ENCODE measurements at regions not wholly inside any gene's neighbourhood (a gene's known extent, or its start where the extent isn't known, plus 50 kb on each side); places are given as distances from the start of the nearest gene placed in this dataset.

DNA sequence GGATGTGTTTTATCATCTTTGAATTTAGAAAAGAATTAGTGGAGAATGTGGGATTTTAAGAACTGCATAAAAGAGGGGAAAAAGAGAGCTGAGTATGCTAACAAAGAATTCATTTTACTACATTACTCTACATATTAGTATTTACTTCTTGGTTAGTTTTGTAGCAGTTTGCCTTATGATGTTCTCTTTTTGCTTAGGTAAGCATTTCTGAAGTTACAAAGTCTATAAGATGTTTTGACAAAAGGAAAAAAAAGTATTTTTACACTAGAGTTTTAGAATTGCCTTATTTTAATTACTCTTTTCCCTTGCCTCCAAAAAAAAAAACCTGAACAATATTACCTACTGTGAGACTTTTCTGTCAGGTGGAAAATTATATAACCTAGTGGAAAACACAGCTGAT, 739.5 kb upstream of the SLC39A10 start:
- H2AFZ ChIP-seq (ENCODE audit: low read length) = no peak overlapping the region
- no peaks in the 10 kb centered on the region for H3K9me3 ChIP-seq (ENCODE audit: low read length)
- no peaks in the 10 kb centered on the region; the same call in 1 of the 2 replicates for H3K9me2 ChIP-seq (replicated peaks; ENCODE audit: insufficient read depth, low read length)
- H3K9ac ChIP-seq (ENCODE audit: low read length) = no peak overlapping the region
- H4K20me1 ChIP-seq (ENCODE audit: insufficient read depth, low read depth, low read length) = no peaks in the 10 kb centered on the region
- no peak overlapping the region for H3K4me2 ChIP-seq (ENCODE audit: low read depth, low read length, poor library complexity, severe bottlenecking)
- no peak for DNase-seq
- no peaks in the 10 kb centered on the region for H3K36me3 ChIP-seq (ENCODE audit: insufficient read depth, low read length)
- no peak overlapping the region for H3K4me3 ChIP-seq (ENCODE audit: low read length)
- H3K27me3 ChIP-seq (ENCODE audit: low read length) = no peaks in the 10 kb centered on the region
- no peaks in the 10 kb centered on the region for H3K4me1 ChIP-seq (ENCODE audit: low read length)
- H3K27ac ChIP-seq (ENCODE audit: low read length) = no peak overlapping the region
- H3K79me2 ChIP-seq (ENCODE audit: low read length) = no peaks in the 10 kb centered on the region

DNA sequence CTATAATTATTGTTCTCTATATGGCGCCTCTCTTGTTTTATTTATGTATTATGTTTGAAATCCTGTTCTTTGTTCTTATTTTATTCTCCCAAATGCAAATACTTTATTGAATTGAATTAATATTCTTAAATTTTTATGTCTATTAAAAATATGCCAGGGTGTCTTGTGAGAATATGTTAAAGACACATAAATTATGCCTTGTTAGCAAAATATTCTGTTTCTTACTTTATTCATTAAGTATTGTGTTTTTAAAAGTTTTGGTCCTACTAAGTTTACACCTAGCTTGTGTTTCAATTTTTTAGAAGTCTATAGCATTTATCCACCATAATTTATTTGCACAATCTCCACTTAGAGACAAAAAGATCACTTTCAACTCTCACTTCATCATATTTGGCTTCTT, 741.5 kb upstream of the SLC39A10 start:
- DNase-seq = no peak
- no peaks in the 10 kb centered on the region for H3K9me3 ChIP-seq (ENCODE audit: low read length)
- no peaks in the 10 kb centered on the region for H3K36me3 ChIP-seq (ENCODE audit: insufficient read depth, low read length)
- no peak overlapping the region for H3K27ac ChIP-seq (ENCODE audit: low read length)
- no peaks in the 10 kb centered on the region; the same call in 1 of the 2 replicates for H3K9me2 ChIP-seq (replicated peaks; ENCODE audit: insufficient read depth, low read length)
- no peaks in the 10 kb centered on the region for H4K20me1 ChIP-seq (ENCODE audit: insufficient read depth, low read depth, low read length)
- no peak overlapping the region for H2AFZ ChIP-seq (ENCODE audit: low read length)
- no peak overlapping the region for H3K4me3 ChIP-seq (ENCODE audit: low read length)
- no peak overlapping the region for H3K4me2 ChIP-seq (ENCODE audit: low read depth, low read length, poor library complexity, severe bottlenecking)
- no peak overlapping the region for H3K9ac ChIP-seq (ENCODE audit: low read length)
- no peaks in the 10 kb centered on the region for H3K4me1 ChIP-seq (ENCODE audit: low read length)
- H3K79me2 ChIP-seq (ENCODE audit: low read length) = no peaks in the 10 kb centered on the region
- no peaks in the 10 kb centered on the region for H3K27me3 ChIP-seq (ENCODE audit: low read length)

DNA sequence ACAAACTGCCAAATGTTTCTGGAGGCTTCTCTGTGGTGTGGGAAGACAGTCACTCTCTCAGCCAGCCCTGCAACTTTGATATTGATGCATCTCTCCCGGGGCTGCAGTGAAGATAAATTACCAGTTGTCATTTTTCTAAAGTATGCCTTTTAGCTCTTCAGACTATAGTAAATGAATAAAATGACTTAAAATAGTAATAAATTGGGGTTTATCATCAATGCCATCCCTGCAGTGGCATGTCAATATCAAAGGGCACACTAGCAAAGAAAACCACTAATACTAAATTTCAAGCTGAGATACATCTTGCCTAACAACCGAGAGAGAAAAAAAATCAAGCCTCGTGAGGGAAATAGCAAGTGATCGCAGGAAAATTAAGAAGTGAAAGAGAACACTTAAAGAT, 749.5 kb upstream of the SLC39A10 start:
- Histone ChIP-seq H4K20me1 (ENCODE audit: insufficient read depth, low read depth, low read length) (no peaks in the 10 kb centered on the region), H3K9me2 (replicated peaks; ENCODE audit: insufficient read depth, low read length) (no peaks in the 10 kb centered on the region), H3K9ac (ENCODE audit: low read length) (no peak overlapping the region), H3K36me3 (ENCODE audit: insufficient read depth, low read length) (no peaks in the 10 kb centered on the region), H3K4me3 (ENCODE audit: low read length) (no peak overlapping the region), H3K4me2 (ENCODE audit: low read depth, low read length, poor library complexity, severe bottlenecking) (no peak overlapping the region), H3K27me3 (ENCODE audit: low read length) (no peaks in the 10 kb centered on the region), H2AFZ (ENCODE audit: low read length) (no peak overlapping the region), H3K9me3 (ENCODE audit: low read length) (no peaks in the 10 kb centered on the region), H3K4me1 (ENCODE audit: low read length) (no peaks in the 10 kb centered on the region), H3K79me2 (ENCODE audit: low read length) (no peaks in the 10 kb centered on the region), H3K27ac (ENCODE audit: low read length) (no peak overlapping the region)
- no peak for DNase-seq

DNA sequence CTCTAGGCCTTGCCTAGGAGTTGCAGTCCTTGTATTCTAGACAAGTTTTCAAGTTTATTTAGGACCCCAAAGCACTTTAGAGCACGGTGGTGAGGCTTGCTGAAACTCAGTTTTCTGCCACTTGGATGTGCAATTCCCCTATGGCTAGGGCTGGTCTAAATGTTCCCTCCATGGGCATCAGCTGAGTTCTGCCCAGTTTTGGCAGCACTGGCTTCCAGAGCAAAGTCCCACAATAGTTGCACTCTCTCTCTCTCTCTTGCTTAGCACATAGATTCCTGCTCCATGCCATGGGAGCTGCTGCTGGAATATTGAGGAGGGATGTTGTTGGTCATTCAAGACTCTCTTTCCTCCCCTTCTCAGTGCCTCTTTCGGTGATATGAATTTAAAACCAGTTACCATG, 760.2 kb upstream of the SLC39A10 start:
- H3K27ac ChIP-seq (ENCODE audit: low read length) = no peak overlapping the region
- H3K27me3 ChIP-seq (ENCODE audit: low read length) = no peaks in the 10 kb centered on the region
- no peaks in the 10 kb centered on the region for H3K36me3 ChIP-seq (ENCODE audit: insufficient read depth, low read length)
- no peaks in the 10 kb centered on the region for H4K20me1 ChIP-seq (ENCODE audit: insufficient read depth, low read depth, low read length)
- no peaks in the 10 kb centered on the region for H3K79me2 ChIP-seq (ENCODE audit: low read length)
- no peak overlapping the region for H3K9ac ChIP-seq (ENCODE audit: low read length)
- DNase-seq = no peak
- H3K9me2 ChIP-seq (replicated peaks; ENCODE audit: insufficient read depth, low read length) = no peaks in the 10 kb centered on the region
- no peaks in the 10 kb centered on the region for H3K9me3 ChIP-seq (ENCODE audit: low read length)
- H3K4me3 ChIP-seq (ENCODE audit: low read length) = no peak overlapping the region
- no peak overlapping the region for H2AFZ ChIP-seq (ENCODE audit: low read length)
- H3K4me2 ChIP-seq (ENCODE audit: low read depth, low read length, poor library complexity, severe bottlenecking) = no peak overlapping the region
- no peaks in the 10 kb centered on the region for H3K4me1 ChIP-seq (ENCODE audit: low read length)

DNA sequence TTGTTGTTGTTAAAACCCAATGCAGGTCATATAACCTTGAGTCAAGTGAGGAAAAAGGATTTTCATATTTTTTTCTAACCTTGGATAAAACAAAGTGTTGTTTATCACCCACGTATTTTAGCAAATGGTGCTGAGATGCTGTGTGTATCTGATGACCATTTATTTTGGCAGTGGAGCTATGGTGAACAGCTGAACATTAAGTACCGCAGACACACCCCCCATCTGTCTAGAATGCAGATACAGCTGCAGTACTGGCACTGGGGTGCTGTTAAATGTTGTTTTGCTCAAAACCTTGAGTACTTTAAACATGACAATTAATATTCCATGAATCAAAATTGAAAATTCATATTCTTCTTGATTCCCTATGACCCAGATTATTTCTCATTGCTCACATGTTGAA, 773.3 kb upstream of the SLC39A10 start:
- Histone ChIP-seq H3K36me3 (ENCODE audit: insufficient read depth, low read length) (no peaks in the 10 kb centered on the region), H3K79me2 (ENCODE audit: low read length) (no peaks in the 10 kb centered on the region), H4K20me1 (ENCODE audit: insufficient read depth, low read depth, low read length) (no peaks in the 10 kb centered on the region)

DNA sequence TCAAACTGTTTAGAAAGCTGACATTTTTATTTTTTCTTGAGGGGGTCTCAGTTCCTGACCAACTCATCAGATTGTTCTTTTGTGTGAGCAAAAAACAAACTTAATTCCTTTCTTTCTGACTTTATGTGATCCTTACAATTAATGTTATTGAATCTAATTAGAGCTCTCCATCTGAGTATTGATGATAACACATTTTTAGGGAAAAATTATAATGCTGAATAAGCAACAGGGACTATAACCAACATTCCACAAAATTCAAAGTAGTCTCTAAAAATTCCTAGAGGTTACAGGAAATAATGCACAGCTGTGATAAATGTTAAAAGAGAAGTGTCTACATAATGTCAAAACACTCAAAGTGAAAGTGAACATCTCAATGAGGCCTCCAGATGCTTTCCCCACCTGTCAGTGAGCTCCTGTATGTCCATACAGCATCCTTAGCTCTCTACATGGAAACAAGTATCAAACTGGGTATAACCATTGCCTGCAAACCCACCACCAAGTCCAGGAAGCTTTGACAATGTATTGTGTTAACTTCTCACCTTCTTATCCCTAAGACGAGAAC, 786.0 kb upstream of the SLC39A10 start:
- H3K36me3 ChIP-seq (ENCODE audit: insufficient read depth, low read length) = no peaks in the 10 kb centered on the region
- H3K79me2 ChIP-seq (ENCODE audit: low read length) = no peaks in the 10 kb centered on the region
- no peaks in the 10 kb centered on the region for H4K20me1 ChIP-seq (ENCODE audit: insufficient read depth, low read depth, low read length)
- H3K4me1 ChIP-seq (ENCODE audit: low read length) = no peaks in the 10 kb centered on the region
- H3K9me2 ChIP-seq (replicated peaks; ENCODE audit: insufficient read depth, low read length) = no peaks in the 10 kb centered on the region
- H3K9me3 ChIP-seq (ENCODE audit: low read length) = no peaks in the 10 kb centered on the region
- no peak overlapping the region for H3K9ac ChIP-seq (ENCODE audit: low read length)
- no peak overlapping the region for H3K4me3 ChIP-seq (ENCODE audit: low read length)
- H2AFZ ChIP-seq (ENCODE audit: low read length) = no peak overlapping the region
- H3K4me2 ChIP-seq (ENCODE audit: low read depth, low read length, poor library complexity, severe bottlenecking) = no peak overlapping the region
- no peak for DNase-seq
- H3K27me3 ChIP-seq (ENCODE audit: low read length) = no peaks in the 10 kb centered on the region
- H3K27ac ChIP-seq (ENCODE audit: low read length) = no peak overlapping the region

More for the DNA sequence above, 773.3 kb upstream of the SLC39A10 start:
- no peak overlapping the region for H3K9ac ChIP-seq (ENCODE audit: low read length)
- H2AFZ ChIP-seq (ENCODE audit: low read length) = no peak overlapping the region
- H3K27ac ChIP-seq (ENCODE audit: low read length) = no peak overlapping the region
- H3K9me3 ChIP-seq (ENCODE audit: low read length) = no peaks in the 10 kb centered on the region
- no peak overlapping the region for H3K4me3 ChIP-seq (ENCODE audit: low read length)
- no peak overlapping the region for H3K4me2 ChIP-seq (ENCODE audit: low read depth, low read length, poor library complexity, severe bottlenecking)
- no peaks in the 10 kb centered on the region for H3K9me2 ChIP-seq (replicated peaks; ENCODE audit: insufficient read depth, low read length)
- no peaks in the 10 kb centered on the region for H3K27me3 ChIP-seq (ENCODE audit: low read length)
- no peak for DNase-seq
- H3K4me1 ChIP-seq (ENCODE audit: low read length) = no peaks in the 10 kb centered on the region

DNA sequence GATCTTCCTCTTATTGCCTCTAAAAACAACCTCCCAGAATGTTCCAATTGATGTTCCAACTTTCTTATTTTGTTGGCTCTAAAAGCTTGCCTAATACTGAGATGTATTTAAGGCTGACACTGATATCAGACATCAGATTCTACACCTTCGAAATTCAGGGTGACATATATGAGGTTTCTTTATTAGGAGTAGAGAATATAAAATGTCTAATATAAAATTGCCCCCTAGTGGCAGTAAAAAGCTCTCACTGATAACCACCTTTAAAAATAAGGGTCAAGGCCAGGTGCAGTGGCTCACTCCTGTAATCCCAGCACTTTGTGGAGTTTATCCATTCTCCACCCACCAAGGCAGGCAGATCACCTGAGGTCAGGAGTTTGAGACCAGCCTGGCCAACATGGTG, 789.7 kb upstream of the SLC39A10 start:
- Histone ChIP-seq H3K36me3 (ENCODE audit: insufficient read depth, low read length) (no peaks in the 10 kb centered on the region), H3K9me3 (ENCODE audit: low read length) (no peaks in the 10 kb centered on the region), H3K27ac (ENCODE audit: low read length) (no peak overlapping the region), H3K9me2 (replicated peaks; ENCODE audit: insufficient read depth, low read length) (no peaks in the 10 kb centered on the region), H3K4me1 (ENCODE audit: low read length) (no peaks in the 10 kb centered on the region), H4K20me1 (ENCODE audit: insufficient read depth, low read depth, low read length) (no peaks in the 10 kb centered on the region), H3K9ac (ENCODE audit: low read length) (no peak overlapping the region), H3K79me2 (ENCODE audit: low read length) (no peaks in the 10 kb centered on the region), H3K27me3 (ENCODE audit: low read length) (no peaks in the 10 kb centered on the region), H3K4me2 (ENCODE audit: low read depth, low read length, poor library complexity, severe bottlenecking) (no peak overlapping the region), H2AFZ (ENCODE audit: low read length) (no peak overlapping the region), H3K4me3 (ENCODE audit: low read length) (no peak overlapping the region)
- DNase-seq = peak; percentile 66

DNA sequence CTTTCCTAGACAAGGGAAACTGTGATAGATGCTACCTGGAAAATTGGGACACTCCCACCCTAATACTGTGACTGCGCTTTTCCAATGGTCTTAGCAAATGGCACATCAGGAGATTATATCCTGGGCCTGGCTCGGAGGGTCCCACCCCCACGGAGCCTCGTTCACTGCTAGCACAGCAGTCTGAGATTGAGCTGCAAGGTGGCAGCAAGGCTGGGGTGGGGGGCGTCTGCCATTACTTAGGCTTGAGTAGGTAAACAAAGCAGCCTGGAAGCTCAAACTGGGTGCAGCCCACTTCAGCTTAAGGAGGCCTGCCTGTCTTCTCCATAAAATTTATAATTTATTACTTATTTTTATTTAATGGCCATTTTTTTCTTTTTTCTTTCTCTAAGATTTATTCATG, 802.1 kb upstream of the SLC39A10 start:
- no peak overlapping the region for H2AFZ ChIP-seq (ENCODE audit: low read length)
- H3K4me1 ChIP-seq (ENCODE audit: low read length) = no peaks in the 10 kb centered on the region
- H3K9ac ChIP-seq (ENCODE audit: low read length) = no peak overlapping the region
- no peak overlapping the region for H3K4me2 ChIP-seq (ENCODE audit: low read depth, low read length, poor library complexity, severe bottlenecking)
- H3K36me3 ChIP-seq (ENCODE audit: insufficient read depth, low read length) = no peaks in the 10 kb centered on the region
- no peak overlapping the region for H3K27ac ChIP-seq (ENCODE audit: low read length)
- no peaks in the 10 kb centered on the region for H3K9me2 ChIP-seq (replicated peaks; ENCODE audit: insufficient read depth, low read length)
- DNase-seq = no peak
- no peaks in the 10 kb centered on the region for H3K9me3 ChIP-seq (ENCODE audit: low read length)
- no peaks in the 10 kb centered on the region for H3K27me3 ChIP-seq (ENCODE audit: low read length)
- no peak overlapping the region for H3K4me3 ChIP-seq (ENCODE audit: low read length)
- H3K79me2 ChIP-seq (ENCODE audit: low read length) = no peaks in the 10 kb centered on the region
- no peaks in the 10 kb centered on the region for H4K20me1 ChIP-seq (ENCODE audit: insufficient read depth, low read depth, low read length)

DNA sequence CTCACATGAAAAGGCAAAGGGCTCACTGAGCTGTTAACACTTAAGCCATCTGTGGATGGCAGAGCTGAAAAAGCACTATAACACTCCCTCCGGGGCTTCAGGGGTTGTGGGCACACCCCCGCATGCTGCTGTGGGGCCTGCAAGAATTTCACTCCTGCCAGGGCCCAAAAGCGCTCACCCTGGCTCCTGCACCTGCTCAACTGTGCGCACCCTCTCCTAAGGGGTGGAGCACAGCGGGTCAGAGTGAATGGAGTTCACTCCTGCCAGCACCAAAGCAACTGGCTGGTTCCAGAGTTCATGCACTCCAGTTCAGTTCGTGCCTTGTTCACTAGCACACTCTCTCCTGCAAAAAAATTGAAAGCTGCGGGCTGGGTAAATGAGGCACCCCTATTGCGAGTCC, 814.2 kb upstream of the SLC39A10 start:
- no peaks in the 10 kb centered on the region for H3K36me3 ChIP-seq (ENCODE audit: insufficient read depth, low read length)
- H3K4me2 ChIP-seq (ENCODE audit: low read depth, low read length, poor library complexity, severe bottlenecking) = no peak overlapping the region
- no peak overlapping the region for H3K9ac ChIP-seq (ENCODE audit: low read length)
- H3K27me3 ChIP-seq (ENCODE audit: low read length) = no peaks in the 10 kb centered on the region
- H3K79me2 ChIP-seq (ENCODE audit: low read length) = no peaks in the 10 kb centered on the region
- no peaks in the 10 kb centered on the region for H3K9me2 ChIP-seq (replicated peaks; ENCODE audit: insufficient read depth, low read length)
- no peaks in the 10 kb centered on the region for H3K9me3 ChIP-seq (ENCODE audit: low read length)
- H3K4me1 ChIP-seq (ENCODE audit: low read length) = no peaks in the 10 kb centered on the region
- H4K20me1 ChIP-seq (ENCODE audit: insufficient read depth, low read depth, low read length) = no peaks in the 10 kb centered on the region
- H3K4me3 ChIP-seq (ENCODE audit: low read length) = no peak overlapping the region
- H2AFZ ChIP-seq (ENCODE audit: low read length) = no peak overlapping the region
- no peak overlapping the region for H3K27ac ChIP-seq (ENCODE audit: low read length)
- no peak for DNase-seq

Data from Karpas-422 (cell line).